ENCODE measurements at regions not wholly inside any gene's neighbourhood (a gene's known extent, or its start where the extent isn't known, plus 50 kb on each side); places are given as distances from the start of the nearest gene placed in this dataset.

DNA sequence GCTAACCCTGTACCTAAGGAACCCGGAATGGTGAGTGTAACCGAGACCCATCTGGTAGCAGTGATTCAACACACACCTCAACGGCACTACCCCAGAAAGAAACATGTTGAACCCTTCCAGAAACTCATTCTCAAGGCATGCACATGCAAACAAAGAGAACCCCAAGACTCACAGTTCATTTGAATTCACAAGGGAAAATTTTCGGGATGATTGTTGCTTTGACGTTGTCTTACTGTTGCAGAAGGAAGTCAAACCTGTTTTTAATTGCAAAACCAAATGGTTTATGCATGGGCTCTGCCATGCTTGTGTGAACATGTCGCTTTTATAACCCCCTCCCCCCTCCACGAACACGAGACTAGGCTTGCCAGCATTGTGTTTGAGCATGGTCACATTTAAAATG lies 539.7 kb downstream of the GATA3 start:
- TF ChIP-seq, protein P1, sequence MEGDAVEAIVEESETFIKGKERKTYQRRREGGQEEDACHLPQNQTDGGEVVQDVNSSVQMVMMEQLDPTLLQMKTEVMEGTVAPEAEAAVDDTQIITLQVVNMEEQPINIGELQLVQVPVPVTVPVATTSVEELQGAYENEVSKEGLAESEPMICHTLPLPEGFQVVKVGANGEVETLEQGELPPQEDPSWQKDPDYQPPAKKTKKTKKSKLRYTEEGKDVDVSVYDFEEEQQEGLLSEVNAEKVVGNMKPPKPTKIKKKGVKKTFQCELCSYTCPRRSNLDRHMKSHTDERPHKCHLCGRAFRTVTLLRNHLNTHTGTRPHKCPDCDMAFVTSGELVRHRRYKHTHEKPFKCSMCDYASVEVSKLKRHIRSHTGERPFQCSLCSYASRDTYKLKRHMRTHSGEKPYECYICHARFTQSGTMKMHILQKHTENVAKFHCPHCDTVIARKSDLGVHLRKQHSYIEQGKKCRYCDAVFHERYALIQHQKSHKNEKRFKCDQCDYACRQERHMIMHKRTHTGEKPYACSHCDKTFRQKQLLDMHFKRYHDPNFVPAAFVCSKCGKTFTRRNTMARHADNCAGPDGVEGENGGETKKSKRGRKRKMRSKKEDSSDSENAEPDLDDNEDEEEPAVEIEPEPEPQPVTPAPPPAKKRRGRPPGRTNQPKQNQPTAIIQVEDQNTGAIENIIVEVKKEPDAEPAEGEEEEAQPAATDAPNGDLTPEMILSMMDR (IDR thresholded peaks at IDR 0.05; ENCODE audit: low read length): no peak
- TF ChIP-seq EZH2 (IDR thresholded peaks at IDR 0.05; ENCODE audit: borderline replicate concordance, low read length): no peak
